GM23338 (cell line): ENCODE measurements at regions not wholly inside any gene's neighbourhood (a gene's known extent, or its start where the extent isn't known, plus 50 kb on each side); places are given as distances from the start of the nearest gene placed in this dataset.

Experiments
- ATAC-seq: fragments of 200-7000 bp; cut with Tn5 transposase; 3 replicates; pipeline ENCODE4 v1.9.1; 2020
- DNase-seq: peaks from one replicate; pipeline ENCODE4 v3.0.0-alpha.2; 2015; ENCODE audit warnings: low spot score
- H2AFZ ChIP-seq: fragments of 200-600 bp; sonication (generic); 2 replicates; pipeline ENCODE4 v1.8.0; 2016; ENCODE audit warnings: antibody characterized with exemption, mild to moderate bottlenecking, moderate library complexity
- H3F3A ChIP-seq: fragments of 200-600 bp; sonication (generic); replicated peaks from 2 replicates; pipeline ENCODE4 v1.8.0; 2017; ENCODE audit warnings: antibody characterized with exemption, mixed run types, low read depth
- H3K27ac ChIP-seq: fragments of 200-600 bp; sonication (generic); 2 replicates; pipeline ENCODE4 v1.6.1; 2016; ENCODE audit warnings: low read depth
- H3K27me3 ChIP-seq: fragments of 200-600 bp; sonication (generic); 2 replicates; pipeline ENCODE4 v1.8.0; 2016; ENCODE audit warnings: mild to moderate bottlenecking, mixed run types, moderate library complexity; ENCODE audit not compliant: insufficient read depth
- H3K36me3 ChIP-seq: fragments of 200-600 bp; sonication (generic); 2 replicates; pipeline ENCODE4 v1.8.0; 2016; ENCODE audit warnings: mild to moderate bottlenecking; ENCODE audit not compliant: insufficient read depth
- H3K4me1 ChIP-seq: fragments of 200-600 bp; sonication (generic); 2 replicates; pipeline ENCODE4 v1.8.0; 2016; ENCODE audit warnings: mild to moderate bottlenecking, moderate library complexity; ENCODE audit not compliant: insufficient read depth
- H3K4me2 ChIP-seq: fragments of 200-600 bp; sonication (generic); 2 replicates; pipeline ENCODE4 v1.7.1; 2017; ENCODE audit warnings: mixed run types
- H3K4me3 ChIP-seq: fragments of 200-600 bp; sonication (generic); 2 replicates; pipeline ENCODE4 v1.6.1; 2016; ENCODE audit warnings: mixed run types
- H3K79me2 ChIP-seq: fragments of 200-600 bp; sonication (generic); replicated peaks from 2 replicates; pipeline ENCODE4 v1.8.0; 2017; ENCODE audit warnings: mild to moderate bottlenecking; ENCODE audit not compliant: insufficient read depth
- H3K9me2 ChIP-seq: fragments of 200-600 bp; sonication (generic); 2 replicates; pipeline ENCODE4 v1.8.0; 2017; ENCODE audit not compliant: insufficient read depth
- H4K20me1 ChIP-seq: fragments of 200-600 bp; sonication (generic); replicated peaks from 2 replicates; pipeline ENCODE4 v1.8.0; 2017; ENCODE audit warnings: mild to moderate bottlenecking; ENCODE audit not compliant: insufficient read depth
- H3K27ac Mint-ChIP-seq: 2 replicates; pipeline ENCODE4 v1.8.0; 2020; ENCODE audit warnings: inconsistent platforms, mild to moderate bottlenecking, moderate library complexity, mixed read lengths
- H3K27me3 Mint-ChIP-seq: 3 replicates; pipeline ENCODE4 v1.8.0; 2022; ENCODE audit warnings: low read depth, mild to moderate bottlenecking, moderate library complexity, mixed read lengths, inconsistent platforms; ENCODE audit not compliant: insufficient read depth, poor library complexity
- H3K36me3 Mint-ChIP-seq: 3 replicates; pipeline ENCODE4 v1.8.0; 2021; ENCODE audit warnings: low read depth, mild to moderate bottlenecking, inconsistent platforms, moderate library complexity, mixed read lengths
- H3K4me1 Mint-ChIP-seq: 3 replicates; pipeline ENCODE4 v1.8.0; 2020; ENCODE audit warnings: mild to moderate bottlenecking, inconsistent platforms, mixed read lengths
- H3K4me3 Mint-ChIP-seq: 3 replicates; pipeline ENCODE4 v1.8.0; 2021; ENCODE audit warnings: moderate library complexity, mild to moderate bottlenecking, inconsistent platforms, mixed read lengths
- H3K9me3 Mint-ChIP-seq: 3 replicates; pipeline ENCODE4 v1.8.0; 2020; ENCODE audit warnings: moderate library complexity, mild to moderate bottlenecking, inconsistent platforms, mixed read lengths
- CREB1 ChIP-seq: fragments of 250-450 bp; sonication (Bioruptor Pico); IDR thresholded peaks from 2 replicates; pipeline ENCODE4 v1.5.0; 2020; ENCODE audit warnings: low read depth, mild to moderate bottlenecking, moderate library complexity
- JUNB ChIP-seq: IDR thresholded peaks from one replicate; pipeline ENCODE4 v1.6.1; 2016; ENCODE audit warnings: antibody characterized with exemption; ENCODE audit not compliant: unreplicated experiment
- NANOG ChIP-seq: IDR thresholded peaks from 2 replicates; pipeline ENCODE4 v1.6.1; 2016; ENCODE audit warnings: antibody characterized with exemption, borderline replicate concordance
- POLR2AphosphoS5 ChIP-seq: IDR thresholded peaks from 2 replicates; pipeline ENCODE4 v1.6.1; 2016; ENCODE audit warnings: antibody characterized with exemption, low read depth
- STAT1 ChIP-seq: IDR thresholded peaks from one replicate; pipeline ENCODE4 v1.6.1; 2016; ENCODE audit warnings: antibody characterized with exemption; ENCODE audit not compliant: unreplicated experiment
- ZNF331 ChIP-seq: fragments of 250-450 bp; sonication (Bioruptor Pico); IDR thresholded peaks from 2 replicates; pipeline ENCODE4 v1.5.0; 2020; ENCODE audit warnings: low read depth, mild to moderate bottlenecking, moderate library complexity
- TF ChIP-seq, protein P1 (sequence below): IDR thresholded peaks from one replicate; pipeline ENCODE4 v1.6.1; 2018; ENCODE audit warnings: antibody characterized with exemption; ENCODE audit not compliant: unreplicated experiment
- TF ChIP-seq, protein P2 (sequence below), 2 experiments: fragments of 200-600 bp in 1 of 2; sonication (generic) in 1 of 2; conservative IDR thresholded peaks; 2 replicates each; pipeline versions ENCODE4 v1.5.1 to v1.6.1; 2016 to 2017; ENCODE audit warnings: antibody characterized with exemption in 2 of 2, low read depth in 2 of 2, mild to moderate bottlenecking in 2 of 2, moderate library complexity in 1 of 2
- TF ChIP-seq, protein P3 (sequence below): fragments of 250-450 bp; sonication (Bioruptor Pico); IDR thresholded peaks from 2 replicates; pipeline ENCODE4 v1.5.0; 2020; ENCODE audit warnings: mild to moderate bottlenecking, moderate library complexity

DNA sequence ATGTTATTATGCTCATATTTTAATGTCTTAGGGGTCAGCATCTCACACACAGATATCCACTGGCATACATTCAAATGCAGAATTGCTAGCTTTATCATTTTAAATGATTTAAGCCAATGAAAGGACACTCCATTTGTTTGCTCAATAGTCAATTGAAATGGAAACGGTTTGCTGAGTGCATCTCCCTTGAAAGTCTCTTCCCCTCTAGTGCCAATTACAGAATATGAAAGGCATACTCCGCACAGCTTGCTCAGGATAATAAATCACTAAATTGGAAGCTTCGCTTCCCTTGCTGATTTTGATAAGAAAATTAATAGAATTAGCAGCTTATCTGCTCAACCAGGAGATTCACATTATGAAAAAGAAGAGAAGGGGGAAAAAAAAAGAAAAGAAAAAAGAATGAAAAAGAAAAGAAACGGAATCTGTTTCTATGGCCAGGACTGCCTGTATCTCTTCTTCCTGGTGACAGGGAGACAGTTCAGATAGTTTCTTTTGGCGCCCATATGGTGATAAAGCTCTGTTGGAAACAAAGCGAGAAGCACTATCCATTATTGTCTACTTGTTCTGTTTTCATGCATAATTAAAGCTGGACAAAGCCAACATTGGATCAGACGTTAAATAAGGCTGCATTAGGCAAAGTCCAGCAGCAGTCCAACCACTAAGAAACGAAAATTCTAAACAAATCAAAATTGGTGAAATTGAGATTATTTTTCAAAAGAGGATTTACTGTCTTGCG is 225.0 kb downstream of the GXYLT1 start:
- Histone ChIP-seq H3K36me3 (no peaks in the 10 kb centered on the region), H3K79me2 (no peaks in the 10 kb centered on the region), H3K27me3 (peaks cover 21% of the 10 kb centered on the region), H3K4me3 (peak overlapping the region; percentile 47), H3K9me2 (no peaks in the 10 kb centered on the region), H3F3A (no peaks in the 10 kb centered on the region), H3K4me2 (peak overlapping the region; percentile 80), H4K20me1 (no peaks in the 10 kb centered on the region), H3K27ac (no peak overlapping the region), H3K4me1 (peaks cover 55% of the 10 kb centered on the region), H2AFZ (no peak overlapping the region)
- peaks cover 2% of the 10 kb centered on the region for H3K27me3 Mint-ChIP-seq
- peaks cover 8% of the 10 kb centered on the region; the same call in 1 of the 3 replicates for H3K36me3 Mint-ChIP-seq
- H3K4me1 Mint-ChIP-seq = peaks cover 54% of the 10 kb centered on the region
- H3K9me3 Mint-ChIP-seq = peaks cover 6% of the 10 kb centered on the region; the same call in 2 of the 3 replicates
- ATAC-seq = peak; percentile 54
- DNase-seq = peak; percentile 22
- TF ChIP-seq NANOG = peak; percentile 83
- no peak for TF ChIP-seq CREB1 (CRISPR knock-in tag)
- peak overlapping the region; percentile 65 for H3K4me3 Mint-ChIP-seq
- H3K27ac Mint-ChIP-seq = no peak overlapping the region

DNA sequence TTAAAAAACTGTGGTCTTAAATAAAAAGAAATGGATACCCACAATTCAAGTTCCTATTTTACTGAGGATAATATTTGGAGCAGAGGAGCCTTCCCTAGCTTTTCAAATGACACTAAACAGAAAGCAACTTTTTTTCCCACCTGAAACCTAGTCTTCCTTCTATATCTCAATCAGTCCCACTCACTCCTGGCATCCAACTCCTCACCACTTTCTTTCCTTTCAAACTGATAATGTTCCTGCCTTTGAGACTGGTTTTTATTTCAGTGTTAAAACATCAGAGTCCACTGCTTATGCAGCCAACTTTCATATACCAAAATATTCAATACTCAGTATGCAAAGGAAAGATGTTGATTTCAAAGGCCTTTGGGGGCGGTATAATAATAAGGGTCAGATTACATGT is 225.6 kb downstream of the GXYLT1 start:
- H3K4me3 Mint-ChIP-seq = peak overlapping the region; percentile 65; the same call in 2 of the 3 replicates
- H3K9me3 Mint-ChIP-seq = 0 out of 3 replicates have a peak, but pooled peaks cover 3% of the 10 kb centered on the region
- ATAC-seq = peak; percentile 66
- TF ChIP-seq, protein P1, sequence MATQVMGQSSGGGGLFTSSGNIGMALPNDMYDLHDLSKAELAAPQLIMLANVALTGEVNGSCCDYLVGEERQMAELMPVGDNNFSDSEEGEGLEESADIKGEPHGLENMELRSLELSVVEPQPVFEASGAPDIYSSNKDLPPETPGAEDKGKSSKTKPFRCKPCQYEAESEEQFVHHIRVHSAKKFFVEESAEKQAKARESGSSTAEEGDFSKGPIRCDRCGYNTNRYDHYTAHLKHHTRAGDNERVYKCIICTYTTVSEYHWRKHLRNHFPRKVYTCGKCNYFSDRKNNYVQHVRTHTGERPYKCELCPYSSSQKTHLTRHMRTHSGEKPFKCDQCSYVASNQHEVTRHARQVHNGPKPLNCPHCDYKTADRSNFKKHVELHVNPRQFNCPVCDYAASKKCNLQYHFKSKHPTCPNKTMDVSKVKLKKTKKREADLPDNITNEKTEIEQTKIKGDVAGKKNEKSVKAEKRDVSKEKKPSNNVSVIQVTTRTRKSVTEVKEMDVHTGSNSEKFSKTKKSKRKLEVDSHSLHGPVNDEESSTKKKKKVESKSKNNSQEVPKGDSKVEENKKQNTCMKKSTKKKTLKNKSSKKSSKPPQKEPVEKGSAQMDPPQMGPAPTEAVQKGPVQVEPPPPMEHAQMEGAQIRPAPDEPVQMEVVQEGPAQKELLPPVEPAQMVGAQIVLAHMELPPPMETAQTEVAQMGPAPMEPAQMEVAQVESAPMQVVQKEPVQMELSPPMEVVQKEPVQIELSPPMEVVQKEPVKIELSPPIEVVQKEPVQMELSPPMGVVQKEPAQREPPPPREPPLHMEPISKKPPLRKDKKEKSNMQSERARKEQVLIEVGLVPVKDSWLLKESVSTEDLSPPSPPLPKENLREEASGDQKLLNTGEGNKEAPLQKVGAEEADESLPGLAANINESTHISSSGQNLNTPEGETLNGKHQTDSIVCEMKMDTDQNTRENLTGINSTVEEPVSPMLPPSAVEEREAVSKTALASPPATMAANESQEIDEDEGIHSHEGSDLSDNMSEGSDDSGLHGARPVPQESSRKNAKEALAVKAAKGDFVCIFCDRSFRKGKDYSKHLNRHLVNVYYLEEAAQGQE = no peak
- TF ChIP-seq POLR2AphosphoS5 = no peak
- TF ChIP-seq ZNF331 (CRISPR knock-in tag) = no peak
- TF ChIP-seq, protein P2, sequence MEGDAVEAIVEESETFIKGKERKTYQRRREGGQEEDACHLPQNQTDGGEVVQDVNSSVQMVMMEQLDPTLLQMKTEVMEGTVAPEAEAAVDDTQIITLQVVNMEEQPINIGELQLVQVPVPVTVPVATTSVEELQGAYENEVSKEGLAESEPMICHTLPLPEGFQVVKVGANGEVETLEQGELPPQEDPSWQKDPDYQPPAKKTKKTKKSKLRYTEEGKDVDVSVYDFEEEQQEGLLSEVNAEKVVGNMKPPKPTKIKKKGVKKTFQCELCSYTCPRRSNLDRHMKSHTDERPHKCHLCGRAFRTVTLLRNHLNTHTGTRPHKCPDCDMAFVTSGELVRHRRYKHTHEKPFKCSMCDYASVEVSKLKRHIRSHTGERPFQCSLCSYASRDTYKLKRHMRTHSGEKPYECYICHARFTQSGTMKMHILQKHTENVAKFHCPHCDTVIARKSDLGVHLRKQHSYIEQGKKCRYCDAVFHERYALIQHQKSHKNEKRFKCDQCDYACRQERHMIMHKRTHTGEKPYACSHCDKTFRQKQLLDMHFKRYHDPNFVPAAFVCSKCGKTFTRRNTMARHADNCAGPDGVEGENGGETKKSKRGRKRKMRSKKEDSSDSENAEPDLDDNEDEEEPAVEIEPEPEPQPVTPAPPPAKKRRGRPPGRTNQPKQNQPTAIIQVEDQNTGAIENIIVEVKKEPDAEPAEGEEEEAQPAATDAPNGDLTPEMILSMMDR (conservative IDR thresholded peaks at IDR 0.05; ENCODE audit: low read depth in 2 of 2) = no peak
- TF ChIP-seq, protein P3, sequence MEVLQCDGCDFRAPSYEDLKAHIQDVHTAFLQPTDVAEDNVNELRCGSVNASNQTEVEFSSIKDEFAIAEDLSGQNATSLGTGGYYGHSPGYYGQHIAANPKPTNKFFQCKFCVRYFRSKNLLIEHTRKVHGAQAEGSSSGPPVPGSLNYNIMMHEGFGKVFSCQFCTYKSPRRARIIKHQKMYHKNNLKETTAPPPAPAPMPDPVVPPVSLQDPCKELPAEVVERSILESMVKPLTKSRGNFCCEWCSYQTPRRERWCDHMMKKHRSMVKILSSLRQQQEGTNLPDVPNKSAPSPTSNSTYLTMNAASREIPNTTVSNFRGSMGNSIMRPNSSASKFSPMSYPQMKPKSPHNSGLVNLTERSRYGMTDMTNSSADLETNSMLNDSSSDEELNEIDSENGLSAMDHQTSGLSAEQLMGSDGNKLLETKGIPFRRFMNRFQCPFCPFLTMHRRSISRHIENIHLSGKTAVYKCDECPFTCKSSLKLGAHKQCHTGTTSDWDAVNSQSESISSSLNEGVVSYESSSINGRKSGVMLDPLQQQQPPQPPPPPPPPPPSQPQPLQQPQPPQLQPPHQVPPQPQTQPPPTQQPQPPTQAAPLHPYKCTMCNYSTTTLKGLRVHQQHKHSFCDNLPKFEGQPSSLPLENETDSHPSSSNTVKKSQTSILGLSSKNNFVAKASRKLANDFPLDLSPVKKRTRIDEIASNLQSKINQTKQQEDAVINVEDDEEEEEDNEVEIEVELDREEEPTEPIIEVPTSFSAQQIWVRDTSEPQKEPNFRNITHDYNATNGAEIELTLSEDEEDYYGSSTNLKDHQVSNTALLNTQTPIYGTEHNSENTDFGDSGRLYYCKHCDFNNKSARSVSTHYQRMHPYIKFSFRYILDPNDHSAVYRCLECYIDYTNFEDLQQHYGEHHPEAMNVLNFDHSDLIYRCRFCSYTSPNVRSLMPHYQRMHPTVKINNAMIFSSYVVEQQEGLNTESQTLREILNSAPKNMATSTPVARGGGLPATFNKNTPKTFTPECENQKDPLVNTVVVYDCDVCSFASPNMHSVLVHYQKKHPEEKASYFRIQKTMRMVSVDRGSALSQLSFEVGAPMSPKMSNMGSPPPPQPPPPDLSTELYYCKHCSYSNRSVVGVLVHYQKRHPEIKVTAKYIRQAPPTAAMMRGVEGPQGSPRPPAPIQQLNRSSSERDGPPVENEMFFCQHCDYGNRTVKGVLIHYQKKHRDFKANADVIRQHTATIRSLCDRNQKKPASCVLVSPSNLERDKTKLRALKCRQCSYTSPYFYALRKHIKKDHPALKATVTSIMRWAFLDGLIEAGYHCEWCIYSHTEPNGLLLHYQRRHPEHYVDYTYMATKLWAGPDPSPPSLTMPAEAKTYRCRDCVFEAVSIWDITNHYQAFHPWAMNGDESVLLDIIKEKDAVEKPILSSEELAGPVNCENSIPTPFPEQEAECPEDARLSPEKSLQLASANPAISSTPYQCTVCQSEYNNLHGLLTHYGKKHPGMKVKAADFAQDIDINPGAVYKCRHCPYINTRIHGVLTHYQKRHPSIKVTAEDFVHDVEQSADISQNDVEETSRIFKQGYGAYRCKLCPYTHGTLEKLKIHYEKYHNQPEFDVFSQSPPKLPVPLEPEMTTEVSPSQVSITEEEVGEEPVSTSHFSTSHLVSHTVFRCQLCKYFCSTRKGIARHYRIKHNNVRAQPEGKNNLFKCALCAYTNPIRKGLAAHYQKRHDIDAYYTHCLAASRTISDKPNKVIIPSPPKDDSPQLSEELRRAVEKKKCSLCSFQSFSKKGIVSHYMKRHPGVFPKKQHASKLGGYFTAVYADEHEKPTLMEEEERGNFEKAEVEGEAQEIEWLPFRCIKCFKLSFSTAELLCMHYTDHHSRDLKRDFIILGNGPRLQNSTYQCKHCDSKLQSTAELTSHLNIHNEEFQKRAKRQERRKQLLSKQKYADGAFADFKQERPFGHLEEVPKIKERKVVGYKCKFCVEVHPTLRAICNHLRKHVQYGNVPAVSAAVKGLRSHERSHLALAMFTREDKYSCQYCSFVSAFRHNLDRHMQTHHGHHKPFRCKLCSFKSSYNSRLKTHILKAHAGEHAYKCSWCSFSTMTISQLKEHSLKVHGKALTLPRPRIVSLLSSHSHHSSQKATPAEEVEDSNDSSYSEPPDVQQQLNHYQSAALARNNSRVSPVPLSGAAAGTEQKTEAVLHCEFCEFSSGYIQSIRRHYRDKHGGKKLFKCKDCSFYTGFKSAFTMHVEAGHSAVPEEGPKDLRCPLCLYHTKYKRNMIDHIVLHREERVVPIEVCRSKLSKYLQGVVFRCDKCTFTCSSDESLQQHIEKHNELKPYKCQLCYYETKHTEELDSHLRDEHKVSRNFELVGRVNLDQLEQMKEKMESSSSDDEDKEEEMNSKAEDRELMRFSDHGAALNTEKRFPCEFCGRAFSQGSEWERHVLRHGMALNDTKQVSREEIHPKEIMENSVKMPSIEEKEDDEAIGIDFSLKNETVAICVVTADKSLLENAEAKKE = no peak
- no peak for TF ChIP-seq STAT1
- no peak for TF ChIP-seq CREB1 (CRISPR knock-in tag)
- no peak for TF ChIP-seq NANOG
- TF ChIP-seq JUNB = no peak

More for the DNA sequence above, 225.6 kb downstream of the GXYLT1 start:
- Histone ChIP-seq H3K4me3 (peak overlapping the region; percentile 47), H3K27me3 (peaks cover 21% of the 10 kb centered on the region), H3K79me2 (no peaks in the 10 kb centered on the region), H4K20me1 (no peaks in the 10 kb centered on the region), H2AFZ (no peak overlapping the region), H3F3A (no peaks in the 10 kb centered on the region), H3K36me3 (no peaks in the 10 kb centered on the region), H3K9me2 (no peaks in the 10 kb centered on the region), H3K4me1 (peaks cover 55% of the 10 kb centered on the region), H3K27ac (no peak overlapping the region), H3K4me2 (peak overlapping the region; percentile 80)
- Mint-ChIP-seq H3K36me3 (0 out of 3 replicates have a peak, but pooled peaks cover 3% of the 10 kb centered on the region), H3K27ac (peak overlapping the region; percentile 77; the same call in 1 of the 2 replicates), H3K4me1 (peaks cover 57% of the 10 kb centered on the region), H3K27me3 (peaks cover 2% of the 10 kb centered on the region)
- DNase-seq = peak; percentile 11
